Mucosa of stomach (tissue), 1 donor: ENCODE measurements at regions not wholly inside any gene's neighbourhood (a gene's known extent, or its start where the extent isn't known, plus 50 kb on each side); places are given as distances from the start of the nearest gene placed in this dataset.
"Not testable (repeated sequence)": the region's sequence is repeated elsewhere in the genome, so short reads cannot be mapped to it uniquely, and the experiment has no call there.

ENCODE experiments used
- H3K27me3 ChIP-seq: one replicate; pipeline ENCODE4 v1.7.0; 2013; ENCODE audit warnings: mild to moderate bottlenecking, low read length; ENCODE audit not compliant: control insufficient read depth, insufficient read depth
- H3K36me3 ChIP-seq: one replicate; pipeline ENCODE4 v1.7.0; 2013; ENCODE audit warnings: low read length; ENCODE audit not compliant: control insufficient read depth, insufficient read depth
- H3K4me1 ChIP-seq: one replicate; pipeline ENCODE4 v1.7.0; 2013; ENCODE audit warnings: mild to moderate bottlenecking, low read length; ENCODE audit not compliant: control insufficient read depth, insufficient read depth
- H3K4me3 ChIP-seq: one replicate; pipeline ENCODE4 v1.7.0; 2013; ENCODE audit warnings: low read length
- H3K9ac ChIP-seq: one replicate; pipeline ENCODE4 v1.7.0; 2013; ENCODE audit warnings: mild to moderate bottlenecking, low read length, moderate library complexity
- H3K9me3 ChIP-seq: one replicate; pipeline ENCODE4 v1.7.0; 2013; ENCODE audit warnings: mild to moderate bottlenecking, low read length, moderate library complexity; ENCODE audit not compliant: control insufficient read depth
- donor health status: Pancreatic carcinoma.

GRCh38 chr2:83002706-83003105 lies 1456.4 kb downstream of the SUCLG1 start:
- Histone ChIP-seq H3K4me1 (no peaks in the 10 kb centered on the region), H3K9ac (no peak overlapping the region), H3K4me3 (no peak overlapping the region), H3K9me3 (no peaks in the 10 kb centered on the region), H3K36me3 (no peaks in the 10 kb centered on the region), H3K27me3 (no peaks in the 10 kb centered on the region)

GRCh38 chr2:82998781-82999180 lies 1460.3 kb downstream of the SUCLG1 start:
- Histone ChIP-seq H3K9ac (no peak overlapping the region), H3K27me3 (no peaks in the 10 kb centered on the region), H3K36me3 (no peaks in the 10 kb centered on the region), H3K4me1 (no peaks in the 10 kb centered on the region), H3K4me3 (no peak overlapping the region), H3K9me3 (no peaks in the 10 kb centered on the region)

DNA sequence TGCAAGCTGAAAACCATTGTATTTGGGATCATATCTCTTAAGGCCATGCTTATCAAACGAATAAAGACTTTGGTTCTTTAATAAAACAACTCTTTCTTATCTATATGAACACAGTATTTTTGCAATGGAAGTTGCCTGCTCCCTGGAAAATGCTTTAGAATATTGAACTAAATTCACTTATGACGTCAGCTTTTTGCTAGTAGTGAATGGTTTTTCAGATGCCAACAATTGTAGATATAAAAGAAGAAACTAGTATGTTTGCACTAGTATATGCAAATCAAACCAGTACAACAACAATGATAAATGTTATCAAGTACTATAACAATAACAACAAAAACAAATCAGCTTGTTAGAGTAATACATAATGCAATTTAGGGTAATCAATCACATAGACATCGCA lies 1462.9 kb downstream of the SUCLG1 start:
- Histone ChIP-seq H3K27me3 (no peaks in the 10 kb centered on the region), H3K9ac (no peak overlapping the region), H3K36me3 (no peaks in the 10 kb centered on the region), H3K9me3 (no peaks in the 10 kb centered on the region), H3K4me1 (no peaks in the 10 kb centered on the region), H3K4me3 (no peak overlapping the region)

DNA sequence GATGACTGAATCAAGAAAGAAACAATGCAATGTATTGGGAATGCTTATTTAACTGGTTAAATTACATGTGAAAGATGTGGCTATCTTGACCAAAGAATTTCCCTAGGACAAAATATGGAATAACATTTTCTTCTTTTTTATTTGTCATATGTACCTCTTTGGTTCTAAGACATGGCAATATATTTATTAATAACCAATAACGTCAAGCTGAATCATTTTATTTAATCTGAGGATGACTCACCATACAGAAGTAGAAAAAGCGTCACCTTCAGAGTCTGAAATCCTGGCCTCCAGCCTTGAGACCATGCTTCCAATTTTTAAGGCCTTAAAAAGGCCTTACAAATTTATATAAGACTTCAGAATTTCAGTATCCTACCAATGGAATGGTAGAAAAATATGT lies 1464.9 kb downstream of the SUCLG1 start:
- Histone ChIP-seq H3K9me3 (no peaks in the 10 kb centered on the region), H3K4me1 (no peaks in the 10 kb centered on the region), H3K9ac (no peak overlapping the region), H3K27me3 (no peaks in the 10 kb centered on the region), H3K36me3 (no peaks in the 10 kb centered on the region), H3K4me3 (no peak overlapping the region)

GRCh38 chr2:82993609-82994008 lies 1465.5 kb downstream of the SUCLG1 start:
- Histone ChIP-seq H3K4me3 (no peak overlapping the region), H3K9ac (no peak overlapping the region), H3K4me1 (no peaks in the 10 kb centered on the region), H3K27me3 (no peaks in the 10 kb centered on the region), H3K9me3 (no peaks in the 10 kb centered on the region), H3K36me3 (no peaks in the 10 kb centered on the region)

- Histone ChIP-seq H3K4me1 (no peaks in the 10 kb centered on the region), H3K9ac (no peak overlapping the region), H3K4me3 (no peak overlapping the region), H3K9me3 (no peaks in the 10 kb centered on the region), H3K27me3 (no peaks in the 10 kb centered on the region), H3K36me3 (no peaks in the 10 kb centered on the region)
Measured at GRCh38 chr2:82992968-82993367, 1466.1 kb downstream of the SUCLG1 start.

GRCh38 chr2:82987706-82988105 lies 1471.4 kb downstream of the SUCLG1 start:
- not testable (repeated sequence) for H3K9ac ChIP-seq, H3K36me3 ChIP-seq, H3K9me3 ChIP-seq, H3K4me3 ChIP-seq, H3K4me1 ChIP-seq, H3K27me3 ChIP-seq

- no peak overlapping the region for H3K4me3 ChIP-seq
Measured at GRCh38 chr2:82986899-82987298, 1472.2 kb downstream of the SUCLG1 start.

DNA sequence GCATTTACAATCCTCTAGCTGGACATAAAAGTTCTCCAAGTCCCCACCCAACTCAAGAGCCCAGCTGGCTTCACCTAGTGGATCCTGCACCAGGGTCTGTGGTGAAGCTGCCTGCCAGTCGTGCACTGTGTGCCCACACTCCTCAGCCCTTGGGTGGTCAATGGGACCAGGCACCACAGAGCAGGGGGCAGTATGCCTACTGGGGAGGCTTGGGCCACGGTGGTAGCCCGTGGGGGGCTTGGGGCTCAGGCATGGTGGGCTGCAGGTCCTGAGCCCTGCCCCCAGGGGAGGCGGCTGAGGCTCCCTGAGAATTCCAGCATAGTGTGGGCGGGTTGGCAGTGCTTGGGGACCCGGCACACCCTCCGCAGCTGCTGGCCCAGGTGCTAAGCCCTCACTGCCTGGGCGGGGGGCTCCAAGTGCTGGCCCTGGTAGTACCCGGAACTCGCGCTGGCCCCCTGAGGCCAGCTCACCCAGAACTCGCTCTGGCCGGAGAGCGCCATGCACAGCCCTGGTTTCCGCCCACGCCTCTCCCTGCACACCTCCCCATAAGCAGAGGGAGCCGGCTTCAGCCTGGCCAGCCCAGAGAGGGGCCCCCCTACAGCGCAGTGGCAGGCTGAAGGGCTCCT lies 1473.4 kb downstream of the SUCLG1 start:
- Histone ChIP-seq H3K4me3 (no peak overlapping the region), H3K36me3 (no peaks in the 10 kb centered on the region), H3K9me3 (no peaks in the 10 kb centered on the region), H3K4me1 (no peaks in the 10 kb centered on the region), H3K9ac (no peak overlapping the region), H3K27me3 (no peaks in the 10 kb centered on the region)

More at GRCh38 chr2:82986899-82987298, 1472.2 kb downstream of the SUCLG1 start:
- H3K9ac ChIP-seq, result no peak overlapping the region
- H3K27me3 ChIP-seq, result no peaks in the 10 kb centered on the region
- no peaks in the 10 kb centered on the region for H3K9me3 ChIP-seq
- no peaks in the 10 kb centered on the region for H3K36me3 ChIP-seq
- no peaks in the 10 kb centered on the region for H3K4me1 ChIP-seq

DNA sequence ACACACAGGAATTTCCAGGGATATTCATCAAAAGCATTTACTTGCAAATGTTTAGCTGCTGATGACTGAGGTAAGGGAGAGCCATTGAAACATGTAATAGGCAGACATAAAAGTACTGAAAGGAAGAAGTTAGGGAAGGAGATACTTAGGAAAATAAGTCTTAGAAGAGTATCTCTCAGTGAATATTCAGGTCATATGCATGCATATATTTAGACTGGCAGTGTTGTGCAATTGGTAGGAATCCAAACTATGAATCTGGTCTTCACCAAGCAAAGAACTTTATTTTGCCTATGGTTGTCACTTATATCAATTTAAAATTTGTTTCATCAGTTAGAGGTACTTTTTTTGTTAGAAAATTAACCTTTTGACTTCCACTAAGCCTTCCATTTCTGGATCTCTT lies 1490.7 kb downstream of the SUCLG1 start:
- H3K9ac ChIP-seq, result no peak overlapping the region
- no peaks in the 10 kb centered on the region for H3K4me1 ChIP-seq
- H3K9me3 ChIP-seq, result no peaks in the 10 kb centered on the region
- no peak overlapping the region for H3K4me3 ChIP-seq
- H3K27me3 ChIP-seq, result no peaks in the 10 kb centered on the region
- no peaks in the 10 kb centered on the region for H3K36me3 ChIP-seq

DNA sequence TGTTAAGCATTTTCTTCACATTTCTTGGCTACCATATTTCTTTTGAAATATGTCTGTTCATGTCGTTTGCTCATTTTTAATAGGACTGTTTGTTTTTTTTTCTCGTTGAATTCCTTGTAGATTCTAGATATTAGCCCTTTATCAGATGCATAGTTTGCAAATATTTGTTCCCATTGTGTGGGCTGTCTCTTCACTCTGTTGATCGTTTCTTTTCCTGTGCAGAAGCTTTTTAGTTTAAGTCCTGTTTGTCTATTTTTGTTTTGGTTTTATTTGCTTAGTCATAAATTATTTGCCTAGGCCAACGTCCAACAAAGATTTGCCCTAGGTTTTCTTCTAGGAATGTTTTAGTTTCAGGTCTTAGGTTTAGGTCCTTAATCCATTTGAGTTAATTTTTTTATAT lies 1494.7 kb downstream of the SUCLG1 start:
- no peak overlapping the region for H3K9ac ChIP-seq

DNA sequence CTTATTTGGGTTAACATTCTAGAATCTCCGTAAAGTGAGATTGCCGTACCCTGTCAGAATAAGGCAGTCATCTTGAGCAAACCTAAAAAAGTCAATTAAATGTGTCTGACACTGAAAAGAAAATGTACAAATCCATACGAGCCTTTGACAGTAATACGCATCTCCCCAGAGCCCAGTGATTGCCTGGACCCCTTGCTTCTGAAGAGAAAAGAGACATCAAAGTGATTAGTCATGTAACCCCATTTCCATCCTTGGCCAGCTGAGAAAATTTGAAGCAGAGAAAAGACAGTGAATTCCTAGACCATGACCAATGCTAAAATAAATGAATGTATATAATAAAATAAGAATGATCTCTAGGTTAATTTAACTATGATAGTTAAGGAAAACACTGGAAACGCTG lies 1499.4 kb downstream of the SUCLG1 start:
- Histone ChIP-seq H3K4me1 (no peaks in the 10 kb centered on the region), H3K36me3 (no peaks in the 10 kb centered on the region), H3K9me3 (no peaks in the 10 kb centered on the region)

More for the DNA sequence above, 1494.7 kb downstream of the SUCLG1 start:
- H3K27me3 ChIP-seq, result no peaks in the 10 kb centered on the region
- no peaks in the 10 kb centered on the region for H3K36me3 ChIP-seq
- H3K9me3 ChIP-seq, result no peaks in the 10 kb centered on the region
- no peaks in the 10 kb centered on the region for H3K4me1 ChIP-seq
- no peak overlapping the region for H3K4me3 ChIP-seq

GRCh38 chr2:82954868-82955267 lies 1504.2 kb downstream of the SUCLG1 start:
- no peaks in the 10 kb centered on the region for H3K36me3 ChIP-seq
- no peaks in the 10 kb centered on the region for H3K9me3 ChIP-seq
- no peak overlapping the region for H3K4me3 ChIP-seq
- no peak overlapping the region for H3K9ac ChIP-seq
- no peaks in the 10 kb centered on the region for H3K27me3 ChIP-seq
- no peaks in the 10 kb centered on the region for H3K4me1 ChIP-seq

More for the DNA sequence above, 1499.4 kb downstream of the SUCLG1 start:
- Histone ChIP-seq H3K27me3 (no peaks in the 10 kb centered on the region), H3K4me3 (no peak overlapping the region), H3K9ac (no peak overlapping the region)
